GM12878 (cell line): ENCODE measurements at regions not wholly inside any gene's neighbourhood (a gene's known extent, or its start where the extent isn't known, plus 50 kb on each side); places are given as distances from the start of the nearest gene placed in this dataset.
A peak's percentile ranks its signal among the peaks of the same experiment; 100 is the strongest.

Source experiments
- ATAC-seq: fragments of 200-7000 bp; cut with Tn5 transposase; 3 replicates; pipeline ENCODE4 v1.9.1; 2020; ENCODE audit warnings: mild to moderate bottlenecking, moderate library complexity
- BruUV-seq: library from RNA; stranded (reverse); fragments of 400-500 nt; replicated peaks from 2 replicates; lab custom pipeline; 2021; lab: Mats Ljungman, UMichigan
- CTCF ChIA-PET: fragments of 300-600 bp; sonication (Branson Sonifier 250); formaldehyde crosslinking; extraction: SDS; loops from one replicate; lab custom pipeline; 2021; ENCODE audit warnings: inconsistent platforms; lab: Yijun Ruan, JAX
- POLR2A ChIA-PET: fragments of 350-600 bp; formaldehyde crosslinking; extraction: SDS; loops from one replicate; lab custom pipeline; 2021; ENCODE audit warnings: inconsistent platforms; lab: Charles Lee
- RAD21 ChIA-PET: fragments of 300-600 bp; sonication (Branson Sonifier 250); formaldehyde crosslinking; loops from one replicate; lab custom pipeline; 2023; ENCODE audit warnings: antibody characterized with exemption; ENCODE audit not compliant: unreplicated experiment; lab: Charles Lee
- SMC1A ChIA-PET: fragments of 300-600 bp; sonication (Branson Sonifier 250); formaldehyde crosslinking; loops from one replicate; lab custom pipeline; 2023; ENCODE audit not compliant: unreplicated experiment, uncharacterized antibody; lab: Charles Lee
- DNase-seq: peaks from one replicate; pipeline ENCODE4 v3.0.0-alpha.2; 2011; ENCODE audit warnings: low read depth, low spot score
- FAIRE-seq: peaks from 3 replicates; lab custom pipeline; 2011; peaks lifted over from hg19 to GRCh38; lab: Jason Lieb, UNC
- H2AFZ ChIP-seq: 2 replicates; pipeline ENCODE4 v1.6.0; 2011; ENCODE audit warnings: low read depth, low read length, control low read depth; ENCODE audit not compliant: control insufficient read depth
- H3K27ac ChIP-seq: 2 replicates; pipeline ENCODE4 v1.5.1; 2011; ENCODE audit warnings: control low read depth; ENCODE audit not compliant: control insufficient read depth, insufficient read depth
- H3K27me3 ChIP-seq, 2 experiments: replicated peaks in 1 of 2; 2 replicates each; pipeline versions ENCODE4 v1.6.0 to v1.6.1; 2011; ENCODE audit warnings: low read length in 1 of 2; ENCODE audit not compliant: control insufficient read depth in 2 of 2, insufficient read depth in 2 of 2
- H3K36me3 ChIP-seq, 2 experiments: 2 replicates each; pipeline ENCODE4 v1.5.1; 2011; ENCODE audit warnings: low read length in 1 of 2; ENCODE audit not compliant: control insufficient read depth in 2 of 2, insufficient read depth in 2 of 2
- H3K4me1 ChIP-seq: 2 replicates; pipeline ENCODE4 v1.6.1; 2011; ENCODE audit warnings: mild to moderate bottlenecking, low read length, moderate library complexity, mixed read lengths; ENCODE audit not compliant: control insufficient read depth, insufficient read depth
- H3K4me2 ChIP-seq: 2 replicates; pipeline ENCODE4 v1.6.0; 2011; ENCODE audit warnings: control low read depth; ENCODE audit not compliant: control insufficient read depth, insufficient read depth
- H3K4me3 ChIP-seq: fragments of 200-600 bp; sonication (generic); 2 replicates; pipeline ENCODE4 v1.5.1; 2016
- H3K79me2 ChIP-seq: 2 replicates; pipeline ENCODE4 v1.6.0; 2011; ENCODE audit warnings: low read length; ENCODE audit not compliant: control insufficient read depth, insufficient read depth
- H3K9ac ChIP-seq: 2 replicates; pipeline ENCODE4 v1.8.0; 2011; ENCODE audit warnings: low read length, control low read depth, mixed read lengths; ENCODE audit not compliant: control insufficient read depth, insufficient read depth
- H3K9me3 ChIP-seq: replicated peaks from 3 replicates; pipeline ENCODE4 v1.5.1; 2011; ENCODE audit warnings: mild to moderate bottlenecking, low read length; ENCODE audit not compliant: control insufficient read depth, insufficient read depth
- H4K20me1 ChIP-seq: 2 replicates; pipeline ENCODE4 v1.6.0; 2011; ENCODE audit not compliant: control insufficient read depth, insufficient read depth
- BCL3 ChIP-seq: IDR thresholded peaks from 2 replicates; pipeline ENCODE4 v1.6.1; 2011; ENCODE audit warnings: borderline replicate concordance, low read depth, mild to moderate bottlenecking, moderate library complexity, low read length; ENCODE audit not compliant: insufficient read depth, poor library complexity, severe bottlenecking
- KDM1A ChIP-seq: fragments of 200-600 bp; sonication (generic); IDR thresholded peaks from 2 replicates; pipeline ENCODE4 v1.6.1; 2016; ENCODE audit warnings: borderline replicate concordance
- PAX5 ChIP-seq: IDR thresholded peaks from 2 replicates; pipeline ENCODE4 v1.6.1; 2011; ENCODE audit warnings: low read depth, low read length, borderline replicate concordance
- POU2F2 ChIP-seq: IDR thresholded peaks from 3 replicates; pipeline ENCODE4 v1.6.1; 2011; ENCODE audit warnings: low read depth, mild to moderate bottlenecking, low read length, borderline replicate concordance
- WGBS: methylation state at CpG from one replicate; pipeline ENCODE4 v1.1.6; 2016; ENCODE audit warnings: low lambda C conversion rate; ENCODE audit not compliant: insufficient replicate concordance, insufficient coverage; ENCODE audit errors: missing lambda C conversion rate; 5-methylcytosine and 5-hydroxymethylcytosine counted together
- in situ Hi-C: fragments of 300-500 bp; cut with MboI; formaldehyde crosslinking; loops from 9 replicates; pipeline ENCODE4 v1.14.3; 2018; ENCODE audit warnings: mixed read lengths
- intact Hi-C: fragments of 100-400 bp; cut with micrococcal nuclease; formaldehyde crosslinking; loops from one replicate; pipeline ENCODE4 v1.14.2; 2022; ENCODE audit not compliant: unreplicated experiment

- TF ChIP-seq BCL3, result no peak
- no peak for TF ChIP-seq PAX5
- TF ChIP-seq, all 136 proteins: peak for 0
Measured at GRCh38 chr2:61713457-61713856, 140.4 kb downstream of the FAM161A start (continued).

GRCh38 chr2:61712060-61712459, 141.8 kb downstream of the FAM161A start:
- H3K4me2 ChIP-seq, result no peak overlapping the region
- in situ Hi-C loops, result no loop called here
- no peaks in the 10 kb centered on the region for H3K36me3 ChIP-seq
- TF ChIP-seq KDM1A (no peak), POU2F2 (0 out of 3 replicates have a peak, but pooled peaks have one; percentile 16)
- TF ChIP-seq, all 136 proteins: peak for 1
- intact Hi-C loops, result no loop called here
- ChIA-PET RAD21 (interaction anchor here (1.4 kb wide), 1 partner anchor 17 kb away, joined by 3 read pairs; no protein-coding TSS in a partner anchor), POLR2A (interaction anchor here (0.5 to 0.6 kb wide), 2 partner anchors 54 to 303 kb away, joined by 3 to 6 read pairs; no protein-coding TSS in a partner anchor), SMC1A (no interaction called here), CTCF (no interaction called here)
- no peaks in the 10 kb centered on the region for H3K9me3 ChIP-seq
- H3K27me3 ChIP-seq, result no peaks in the 10 kb centered on the region
- H3K4me1 ChIP-seq, result peaks cover 10% of the 10 kb centered on the region
- DNase-seq (no peak), FAIRE-seq (no peak), ATAC-seq (no peak)
- H3K27ac ChIP-seq, result no peak overlapping the region
- peak overlapping the region; percentile 38; the same call in 1 of the 2 replicates for H2AFZ ChIP-seq
- no peak overlapping the region for H3K9ac ChIP-seq
- H3K79me2 ChIP-seq, result no peaks in the 10 kb centered on the region
- WGBS, result 46% methylated on average over 4 of the region's 4 CpGs
- BruUV-seq, result no TSS peak
- H4K20me1 ChIP-seq, result no peaks in the 10 kb centered on the region
- H3K4me3 ChIP-seq, result no peak overlapping the region
